Activated T-cell treated with anti-CD3 and anti-CD28 coated beads, Interleukin-2, amount 50 U/mL, for 72 hours (primary cell): ENCODE measurements at regions not wholly inside any gene's neighbourhood (a gene's known extent, or its start where the extent isn't known, plus 50 kb on each side); places are given as distances from the start of the nearest gene placed in this dataset.

Source experiments
- ATAC-seq, 2 donors: fragments of 150-1000 bp; cut with Tn5 transposase; replicated peaks in 1 of 2; 2 replicates each; pipeline ENCODE4 v1.10.0; 2021; ENCODE audit warnings: moderate library complexity in 2 of 2, mild to moderate bottlenecking in 1 of 2
- DNase-seq, 2 donors: peaks; one replicate each; pipeline ENCODE4 v3.0.0; 2021 to 2022; ENCODE audit warnings: mixed read lengths in 1 of 2
- H3K27ac Mint-ChIP-seq: one replicate; pipeline ENCODE4 v1.8.0; 2022; ENCODE audit warnings: mild to moderate bottlenecking, moderate library complexity, mixed read lengths
- H3K27me3 Mint-ChIP-seq: one replicate; pipeline ENCODE4 v1.8.0; 2022; ENCODE audit warnings: low read depth, mixed read lengths
- H3K36me3 Mint-ChIP-seq, 2 donors: one replicate each; pipeline ENCODE4 v1.8.0; 2022; ENCODE audit warnings: mixed read lengths in 2 of 2, mild to moderate bottlenecking in 1 of 2; ENCODE audit not compliant: insufficient read depth in 2 of 2
- H3K4me1 Mint-ChIP-seq: one replicate; pipeline ENCODE4 v1.8.0; 2022; ENCODE audit warnings: low read depth, mixed read lengths
- H3K4me3 Mint-ChIP-seq, 2 donors: one replicate each; pipeline ENCODE4 v1.8.0; 2022; ENCODE audit warnings: mild to moderate bottlenecking in 2 of 2, mixed read lengths in 2 of 2, moderate library complexity in 2 of 2
- H3K9me3 Mint-ChIP-seq, 2 donors: one replicate each; pipeline ENCODE4 v1.8.0; 2022; ENCODE audit warnings: mixed read lengths in 2 of 2

GRCh38 chr4:177671845-177672244 lies 229.6 kb upstream of the AGA start:
- DNase-seq (no peak), ATAC-seq (no peak)
- no peaks in the 10 kb centered on the region for H3K27me3 Mint-ChIP-seq
- no peaks in the 10 kb centered on the region for H3K36me3 Mint-ChIP-seq
- no peak overlapping the region for H3K27ac Mint-ChIP-seq
- H3K4me1 Mint-ChIP-seq: peaks cover 5% of the 10 kb centered on the region
- no peaks in the 10 kb centered on the region for H3K9me3 Mint-ChIP-seq
- no peak overlapping the region for H3K4me3 Mint-ChIP-seq

DNA sequence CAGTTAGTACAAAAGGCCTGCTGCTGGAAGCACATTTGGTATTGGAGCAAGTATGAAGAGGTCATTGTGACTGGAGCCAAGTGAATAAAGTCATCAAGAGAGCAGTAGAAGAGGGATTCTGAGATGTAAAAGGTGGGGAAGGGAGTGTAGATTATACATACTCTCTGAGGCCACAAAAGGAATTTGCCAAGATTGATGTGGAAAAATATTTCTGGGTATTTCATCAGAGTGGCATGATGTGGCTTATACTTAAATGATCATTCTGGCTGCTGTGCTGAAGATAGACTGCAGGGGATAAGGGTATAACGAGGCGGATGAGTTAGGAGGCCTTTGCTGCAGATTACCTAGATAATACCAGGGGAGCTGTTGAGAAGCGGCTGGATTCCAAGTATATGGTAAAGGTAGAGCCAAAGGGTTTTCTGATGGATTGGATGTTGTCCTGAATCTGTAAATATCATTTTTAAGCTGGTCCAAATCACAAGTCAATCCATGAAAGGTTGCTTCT lies 231.8 kb upstream of the AGA start:
- Mint-ChIP-seq H3K27ac (no peak overlapping the region), H3K9me3 (no peaks in the 10 kb centered on the region), H3K27me3 (no peaks in the 10 kb centered on the region), H3K4me3 (no peak overlapping the region), H3K4me1 (peaks cover 5% of the 10 kb centered on the region), H3K36me3 (no peaks in the 10 kb centered on the region)
- DNase-seq (no peak), ATAC-seq (no peak)

GRCh38 chr4:177680308-177680707 lies 238.1 kb upstream of the AGA start:
- Mint-ChIP-seq H3K36me3 (no peaks in the 10 kb centered on the region), H3K9me3 (no peaks in the 10 kb centered on the region), H3K27me3 (no peaks in the 10 kb centered on the region), H3K27ac (no peak overlapping the region), H3K4me3 (no peak overlapping the region), H3K4me1 (peaks cover 7% of the 10 kb centered on the region)
- ATAC-seq (no peak), DNase-seq (no peak)

DNA sequence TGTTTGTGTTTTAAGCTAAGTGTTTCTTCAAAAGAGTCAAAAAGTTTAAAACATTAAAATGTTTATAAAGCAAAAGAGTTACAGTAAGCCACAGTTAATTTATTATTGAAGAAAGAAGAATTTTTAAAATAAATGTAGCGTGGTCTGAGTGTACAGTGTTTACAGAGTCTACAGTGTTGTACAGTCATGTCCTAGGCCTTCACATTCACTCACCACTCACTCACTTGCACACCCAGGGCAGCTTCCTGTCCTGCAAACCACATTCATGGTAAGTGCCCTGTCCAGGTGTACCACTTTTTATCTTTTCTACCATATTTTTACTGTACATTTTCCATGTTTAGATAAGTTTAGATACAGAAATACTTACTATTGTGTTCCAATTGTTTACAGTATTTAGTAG lies 239.7 kb upstream of the AGA start:
- Mint-ChIP-seq H3K27me3 (no peaks in the 10 kb centered on the region), H3K9me3 (no peaks in the 10 kb centered on the region), H3K4me3 (no peak overlapping the region), H3K27ac (no peak overlapping the region), H3K36me3 (no peaks in the 10 kb centered on the region), H3K4me1 (peaks cover 7% of the 10 kb centered on the region)
- ATAC-seq (no peak), DNase-seq (no peak)

- no peak overlapping the region for H3K27ac Mint-ChIP-seq
- no peak overlapping the region for H3K4me3 Mint-ChIP-seq
- no peaks in the 10 kb centered on the region for H3K36me3 Mint-ChIP-seq
- no peaks in the 10 kb centered on the region for H3K27me3 Mint-ChIP-seq
- DNase-seq (no peak), ATAC-seq (no peak)
- H3K4me1 Mint-ChIP-seq: no peaks in the 10 kb centered on the region
- H3K9me3 Mint-ChIP-seq: no peaks in the 10 kb centered on the region
These were observed 244.9 kb upstream of the AGA start for GRCh38 chr4:177687117-177687516.

DNA sequence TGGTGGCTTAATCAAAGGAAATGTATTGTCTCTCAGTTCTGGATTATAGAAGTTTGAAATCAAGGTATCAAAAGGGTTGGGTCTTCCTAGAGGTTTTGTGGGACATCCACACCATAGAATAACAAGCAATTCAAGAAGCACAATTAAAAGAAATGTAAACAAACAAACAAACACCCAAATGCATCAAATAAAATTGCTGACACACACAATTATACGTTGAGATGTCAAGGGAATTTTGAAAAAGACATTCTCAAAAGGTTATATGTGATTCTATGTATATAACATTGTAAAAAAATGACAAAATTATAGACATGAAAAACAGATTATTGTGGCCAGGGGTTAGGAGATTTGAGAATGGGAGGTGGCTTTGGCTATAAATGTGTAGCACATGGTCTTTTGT lies 250.7 kb upstream of the AGA start:
- DNase-seq: no peak
- Mint-ChIP-seq H3K27ac (peak overlapping the region; percentile 19), H3K4me3 (no peak overlapping the region), H3K9me3 (no peaks in the 10 kb centered on the region), H3K36me3 (no peaks in the 10 kb centered on the region), H3K27me3 (no peaks in the 10 kb centered on the region), H3K4me1 (no peaks in the 10 kb centered on the region)
- no peak for ATAC-seq

DNA sequence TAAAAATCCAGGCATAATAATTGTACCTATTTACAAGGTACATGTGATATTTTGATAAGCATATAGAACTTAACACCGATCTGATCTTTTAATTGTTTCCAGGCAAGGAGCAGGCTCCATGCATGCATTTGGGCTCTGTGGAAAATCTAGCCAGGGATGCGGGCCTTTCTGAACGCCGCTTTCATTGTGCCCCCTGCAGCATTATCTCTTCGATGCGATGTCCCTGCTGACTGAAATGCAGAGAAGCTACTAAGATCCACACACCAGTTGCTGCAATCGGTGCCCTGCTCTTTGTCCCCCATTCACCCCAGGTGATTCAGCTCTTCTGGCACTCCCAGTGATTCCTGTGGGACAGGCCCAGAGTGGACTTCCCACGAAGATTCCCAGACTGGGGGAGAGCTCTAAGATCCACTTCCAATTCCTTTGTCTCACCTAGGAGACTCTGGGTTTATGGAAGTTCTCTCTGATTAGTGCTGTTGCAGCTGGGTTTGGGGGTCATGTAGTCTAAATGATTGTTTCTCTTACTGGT lies 254.3 kb upstream of the AGA start:
- H3K9me3 Mint-ChIP-seq: peaks cover 0 to 1% of the 10 kb centered on the region in 2 donors
- no peak overlapping the region for H3K4me3 Mint-ChIP-seq
- ATAC-seq (no peak), DNase-seq (no peak)
- H3K36me3 Mint-ChIP-seq: no peaks in the 10 kb centered on the region
- H3K4me1 Mint-ChIP-seq: no peaks in the 10 kb centered on the region
- no peak overlapping the region for H3K27ac Mint-ChIP-seq
- peaks cover 5% of the 10 kb centered on the region for H3K27me3 Mint-ChIP-seq

DNA sequence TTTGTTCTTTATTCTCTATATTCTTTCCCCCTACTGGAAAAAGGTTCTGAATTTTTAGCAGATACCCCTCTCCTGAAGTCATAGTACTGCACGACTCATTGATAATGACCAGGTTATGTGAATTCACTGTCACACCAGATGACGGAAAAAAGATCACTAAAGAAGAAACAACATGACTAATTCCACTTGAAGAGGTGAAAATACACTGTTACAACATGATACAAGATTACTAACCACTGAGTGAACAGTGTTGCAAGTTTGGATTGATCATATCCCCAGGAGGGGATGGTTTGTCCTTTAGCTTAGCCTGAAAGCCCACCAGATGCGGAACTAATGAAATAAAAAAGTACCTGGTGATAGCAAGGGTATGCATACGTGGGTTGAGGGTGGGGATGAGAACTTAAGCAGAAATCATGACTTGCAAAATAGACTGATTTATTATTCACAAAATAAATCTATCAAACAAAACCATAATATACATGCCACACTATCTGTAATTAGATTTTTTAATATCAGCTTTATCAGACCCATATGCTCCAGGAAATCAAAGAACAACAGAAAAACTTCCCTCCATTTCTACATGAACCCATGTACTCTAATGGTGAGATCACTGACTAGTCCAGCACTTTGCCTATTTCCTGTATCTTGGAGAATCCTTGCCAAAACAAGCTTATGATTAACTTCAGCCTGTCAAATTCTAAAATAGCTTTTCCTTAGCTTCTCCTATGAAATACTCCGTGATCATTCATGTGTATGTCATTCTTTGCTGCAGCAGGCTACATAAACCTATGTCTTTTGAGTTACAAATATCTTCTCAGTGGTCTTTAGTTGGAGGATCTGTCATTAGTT lies 257.4 kb upstream of the AGA start:
- peaks cover 5% of the 10 kb centered on the region for H3K27me3 Mint-ChIP-seq
- no peak for DNase-seq
- no peak overlapping the region for H3K27ac Mint-ChIP-seq
- peaks cover 0 to 2% of the 10 kb centered on the region in 2 donors for H3K9me3 Mint-ChIP-seq
- no peak overlapping the region for H3K4me3 Mint-ChIP-seq
- no peaks in the 10 kb centered on the region for H3K36me3 Mint-ChIP-seq
- no peak for ATAC-seq
- no peaks in the 10 kb centered on the region for H3K4me1 Mint-ChIP-seq

- Mint-ChIP-seq H3K4me3 (no peak overlapping the region), H3K36me3 (no peaks in the 10 kb centered on the region), H3K27me3 (no peaks in the 10 kb centered on the region), H3K9me3 (no peaks in the 10 kb centered on the region), H3K27ac (no peak overlapping the region), H3K4me1 (no peaks in the 10 kb centered on the region)
- DNase-seq (no peak), ATAC-seq (no peak)
These were observed 264.7 kb upstream of the AGA start for GRCh38 chr4:177706916-177707315.

DNA sequence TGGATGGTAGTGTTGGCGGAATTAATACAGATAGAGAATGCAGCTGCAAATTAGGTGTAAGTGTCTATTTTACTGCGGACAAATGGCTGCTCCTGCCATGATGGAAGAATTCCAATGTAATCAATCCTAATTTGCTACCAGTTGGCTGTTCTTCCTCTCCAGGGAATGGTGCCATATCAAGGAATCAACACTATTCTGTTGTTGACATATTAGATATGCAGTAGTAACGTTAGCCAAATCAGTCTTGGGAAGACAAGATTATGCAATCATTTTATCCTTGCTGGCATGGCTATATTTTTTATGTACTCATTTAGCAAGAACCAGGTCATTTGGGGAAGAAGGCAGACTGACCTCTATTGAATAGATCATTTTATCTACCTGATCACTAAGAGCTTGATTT lies 271.2 kb upstream of the AGA start:
- DNase-seq (no peak), ATAC-seq (no peak)
- no peaks in the 10 kb centered on the region for H3K4me1 Mint-ChIP-seq
- no peaks in the 10 kb centered on the region for H3K9me3 Mint-ChIP-seq
- no peak overlapping the region for H3K4me3 Mint-ChIP-seq
- H3K27me3 Mint-ChIP-seq: peaks cover 6% of the 10 kb centered on the region
- H3K27ac Mint-ChIP-seq: no peak overlapping the region
- no peaks in the 10 kb centered on the region for H3K36me3 Mint-ChIP-seq

GRCh38 chr4:177717407-177717806 lies 275.2 kb upstream of the AGA start:
- no peak for DNase-seq
- H3K4me1 Mint-ChIP-seq: no peaks in the 10 kb centered on the region
- H3K4me3 Mint-ChIP-seq: no peak overlapping the region
- ATAC-seq: no peak
- H3K27ac Mint-ChIP-seq: no peak overlapping the region
- no peaks in the 10 kb centered on the region for H3K36me3 Mint-ChIP-seq
- no peaks in the 10 kb centered on the region for H3K9me3 Mint-ChIP-seq
- peaks cover 6% of the 10 kb centered on the region for H3K27me3 Mint-ChIP-seq

DNA sequence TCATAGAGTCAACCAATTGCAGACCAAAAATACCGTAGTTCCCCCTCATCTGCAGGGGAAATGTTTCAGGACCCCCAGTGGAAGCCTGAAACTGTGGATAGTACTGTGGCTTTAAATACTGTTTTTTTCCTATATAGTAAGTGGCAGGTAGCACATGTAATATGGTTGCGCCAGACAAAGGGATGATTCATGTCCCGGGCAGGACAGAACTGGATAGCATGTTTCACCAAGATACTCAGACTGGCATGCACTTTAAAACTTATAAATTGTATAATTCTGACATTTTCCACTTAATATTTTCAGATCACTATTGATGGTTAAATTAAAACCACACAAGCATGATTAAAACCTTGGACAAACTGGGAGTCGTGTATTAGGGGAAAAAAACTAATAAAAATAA lies 276.3 kb upstream of the AGA start:
- H3K36me3 Mint-ChIP-seq: no peaks in the 10 kb centered on the region
- no peak for DNase-seq
- no peak overlapping the region for H3K27ac Mint-ChIP-seq
- no peak for ATAC-seq
- no peak overlapping the region for H3K4me3 Mint-ChIP-seq
- H3K27me3 Mint-ChIP-seq: peaks cover 6% of the 10 kb centered on the region
- H3K4me1 Mint-ChIP-seq: no peaks in the 10 kb centered on the region
- H3K9me3 Mint-ChIP-seq: no peaks in the 10 kb centered on the region

DNA sequence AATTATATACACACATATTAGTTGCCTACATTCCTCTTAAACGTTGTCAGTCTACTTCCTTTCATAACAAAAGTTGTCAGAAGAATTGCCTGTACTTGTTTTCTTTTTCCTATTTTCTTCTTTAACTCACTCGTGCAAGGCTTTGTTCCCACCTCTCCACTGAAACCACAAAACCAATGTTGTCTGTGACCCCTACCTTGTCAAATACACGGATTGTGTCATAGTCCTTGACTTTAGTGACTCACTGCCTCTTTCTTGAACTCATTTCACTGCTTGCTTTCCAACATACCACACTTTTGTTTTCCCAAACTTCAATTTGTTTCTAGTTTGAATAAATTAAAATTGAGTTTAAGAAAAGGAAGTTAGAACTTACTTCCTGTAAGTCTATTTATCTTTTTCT lies 283.9 kb upstream of the AGA start:
- H3K4me1 Mint-ChIP-seq: no peaks in the 10 kb centered on the region
- H3K27ac Mint-ChIP-seq: no peak overlapping the region
- no peak overlapping the region for H3K4me3 Mint-ChIP-seq
- ATAC-seq (no peak), DNase-seq (no peak)
- no peaks in the 10 kb centered on the region for H3K9me3 Mint-ChIP-seq
- no peaks in the 10 kb centered on the region for H3K36me3 Mint-ChIP-seq
- no peaks in the 10 kb centered on the region for H3K27me3 Mint-ChIP-seq
